Small intestine (tissue), 7 donors: ENCODE measurements at regions not wholly inside any gene's neighbourhood (a gene's known extent, or its start where the extent isn't known, plus 50 kb on each side); places are given as distances from the start of the nearest gene placed in this dataset.

Source experiments
- DNase-seq, 2 donors: peaks; one replicate each; pipeline versions ENCODE4 v3.0.0 to v3.0.0-alpha.2; 2013
- FAIRE-seq: peaks from 2 replicates; lab custom pipeline; 2012; peaks lifted over from hg19 to GRCh38; lab: Jason Lieb, UNC
- H3K27ac ChIP-seq, 3 donors: one replicate each; pipeline ENCODE4 v1.5.1; 2013; ENCODE audit warnings: low read length in 2 of 3, mild to moderate bottlenecking in 2 of 3, control low read depth in 1 of 3, inconsistent platforms in 1 of 3, low read depth in 1 of 3, moderate library complexity in 1 of 3
- H3K27me3 ChIP-seq, 3 donors: one replicate each; pipeline ENCODE4 v1.6.1; 2013; ENCODE audit warnings: low read length in 3 of 3, inconsistent platforms in 1 of 3; ENCODE audit not compliant: control insufficient read depth in 3 of 3, insufficient read depth in 3 of 3
- H3K36me3 ChIP-seq, 3 donors: one replicate each; pipeline ENCODE4 v1.6.1; 2013; ENCODE audit warnings: low read length in 3 of 3, inconsistent platforms in 1 of 3, low read depth in 1 of 3, mild to moderate bottlenecking in 1 of 3, moderate library complexity in 1 of 3; ENCODE audit not compliant: control insufficient read depth in 3 of 3, insufficient read depth in 2 of 3
- H3K4me1 ChIP-seq, 3 donors: one replicate each; pipeline ENCODE4 v1.6.1; 2013; ENCODE audit warnings: low read length in 2 of 3, inconsistent platforms in 1 of 3, low read depth in 1 of 3, mild to moderate bottlenecking in 1 of 3, moderate library complexity in 1 of 3; ENCODE audit not compliant: control insufficient read depth in 3 of 3, insufficient read depth in 2 of 3
- H3K4me3 ChIP-seq, 3 donors: one replicate each; pipeline ENCODE4 v1.5.1; 2013; ENCODE audit warnings: low read length in 3 of 3, control low read depth in 1 of 3, inconsistent platforms in 1 of 3, low read depth in 1 of 3, mild to moderate bottlenecking in 1 of 3, moderate library complexity in 1 of 3
- H3K9me3 ChIP-seq, 2 donors: one replicate each; pipeline ENCODE4 v1.6.1; 2013; ENCODE audit warnings: low read depth in 1 of 2, low read length in 1 of 2; ENCODE audit not compliant: control insufficient read depth in 2 of 2, insufficient read depth in 1 of 2
- WGBS, 3 donors: extraction: QIAGEN DNeasy Blood & Tissue Kit; methylation state at CpG; one replicate each; pipeline ENCODE4 v1.1.7; 2013; 5-methylcytosine and 5-hydroxymethylcytosine counted together
- donor health status: healthy with polysubstance abuse.
- donor health status: control.
- donor health status: control.
- donor health status: Bipolar disorder and iron deficiency.
- donor health status: healthy.

- WGBS, 3 donors, result 52 to 61% (median 58%) methylated on average over 3 of the region's 3 CpGs
- Histone ChIP-seq H3K27ac (no peak overlapping the region), H3K4me1 (no peaks in the 10 kb centered on the region), H3K27me3 (no peaks in the 10 kb centered on the region), H3K36me3 (no peaks in the 10 kb centered on the region), H3K4me3 (no peak overlapping the region), H3K9me3 (no peaks in the 10 kb centered on the region)
- DNase-seq (no peak), FAIRE-seq (no peak)
Observed at GRCh38 chr17:69954241-69954925, 120.6 kb upstream of the KCNJ16 start.

- no peak for FAIRE-seq
- WGBS, 3 donors, result 74 to 83% (median 77%) methylated on average over 3 of the region's 3 CpGs
Observed at GRCh38 chr17:69958063-69958462, 117.0 kb upstream of the KCNJ16 start.

GRCh38 chr17:69959283-69959682, 115.7 kb upstream of the KCNJ16 start:
- FAIRE-seq, result no peak
- DNase-seq, result no peak
- H3K27ac ChIP-seq, result no peak overlapping the region

More at GRCh38 chr17:69958063-69958462, 117.0 kb upstream of the KCNJ16 start:
- no peak overlapping the region for H3K27ac ChIP-seq
- H3K4me3 ChIP-seq, result no peak overlapping the region
- no peak for DNase-seq
- H3K27me3 ChIP-seq, result peaks cover 0 to 2% (median 2%) of the 10 kb centered on the region in 3 donors
- no peaks in the 10 kb centered on the region for H3K4me1 ChIP-seq
- H3K36me3 ChIP-seq, result no peaks in the 10 kb centered on the region
- no peaks in the 10 kb centered on the region for H3K9me3 ChIP-seq

GRCh38 chr17:69960755-69961154, 114.3 kb upstream of the KCNJ16 start:
- Histone ChIP-seq H3K36me3 (no peaks in the 10 kb centered on the region), H3K4me1 (no peaks in the 10 kb centered on the region), H3K4me3 (no peak overlapping the region), H3K27me3 (peaks cover 0 to 2% (median 2%) of the 10 kb centered on the region in 3 donors), H3K9me3 (no peaks in the 10 kb centered on the region), H3K27ac (no peak overlapping the region)
- DNase-seq, result no peak
- FAIRE-seq, result no peak

More at GRCh38 chr17:69959283-69959682, 115.7 kb upstream of the KCNJ16 start:
- H3K9me3 ChIP-seq, result no peaks in the 10 kb centered on the region
- no peaks in the 10 kb centered on the region for H3K36me3 ChIP-seq
- no peaks in the 10 kb centered on the region for H3K4me1 ChIP-seq
- no peak overlapping the region for H3K4me3 ChIP-seq
- peaks cover 0 to 2% (median 2%) of the 10 kb centered on the region in 3 donors for H3K27me3 ChIP-seq

GRCh38 chr17:69961501-69962145, 113.4 kb upstream of the KCNJ16 start:
- no peak overlapping the region for H3K27ac ChIP-seq
- peak in 1 of 2 donors; percentile 9 for DNase-seq
- no peaks in the 10 kb centered on the region for H3K36me3 ChIP-seq
- 39 to 46% (median 40%) methylated on average over 7 of the region's 7 CpGs for WGBS, 3 donors
- no peaks in the 10 kb centered on the region for H3K9me3 ChIP-seq
- H3K27me3 ChIP-seq, result peaks cover 0 to 2% (median 2%) of the 10 kb centered on the region in 3 donors
- no peak for FAIRE-seq
- H3K4me1 ChIP-seq, result no peaks in the 10 kb centered on the region
- H3K4me3 ChIP-seq, result no peak overlapping the region

GRCh38 chr17:69962436-69962995, 112.5 kb upstream of the KCNJ16 start:
- no peak for DNase-seq
- no peaks in the 10 kb centered on the region for H3K4me1 ChIP-seq
- H3K27ac ChIP-seq, result no peak overlapping the region
- WGBS, 3 donors, result 74 to 97% (median 82%) methylated on average over 2 of the region's 2 CpGs
- no peak for FAIRE-seq
- H3K4me3 ChIP-seq, result no peak overlapping the region
- no peaks in the 10 kb centered on the region for H3K9me3 ChIP-seq
- H3K36me3 ChIP-seq, result no peaks in the 10 kb centered on the region
- peaks cover 0 to 2% (median 2%) of the 10 kb centered on the region in 3 donors for H3K27me3 ChIP-seq

GRCh38 chr17:69967910-69968411, 107.1 kb upstream of the KCNJ16 start:
- H3K36me3 ChIP-seq, result no peaks in the 10 kb centered on the region
- no peak for DNase-seq
- no peak overlapping the region for H3K4me3 ChIP-seq
- no peak overlapping the region for H3K27ac ChIP-seq
- FAIRE-seq, result no peak
- 85 to 90% (median 90%) methylated on average over 3 of the region's 3 CpGs for WGBS, 3 donors
- no peaks in the 10 kb centered on the region for H3K4me1 ChIP-seq
- H3K27me3 ChIP-seq, result no peaks in the 10 kb centered on the region
- H3K9me3 ChIP-seq, result no peaks in the 10 kb centered on the region

- peaks cover 1 to 6% of the 10 kb centered on the region in 2 donors for H3K9me3 ChIP-seq
Observed at GRCh38 chr17:69969897-69970296, 105.1 kb upstream of the KCNJ16 start.

More at GRCh38 chr17:69969897-69970296, 105.1 kb upstream of the KCNJ16 start:
- WGBS, 3 donors, result 81 to 88% (median 85%) methylated on average over 2 of the region's 2 CpGs
- no peaks in the 10 kb centered on the region for H3K4me1 ChIP-seq
- H3K36me3 ChIP-seq, result no peaks in the 10 kb centered on the region
- no peaks in the 10 kb centered on the region for H3K27me3 ChIP-seq
- H3K4me3 ChIP-seq, result no peak overlapping the region
- DNase-seq (no peak), FAIRE-seq (no peak)
- no peak overlapping the region for H3K27ac ChIP-seq
